Vagina (tissue), 2 donors: ENCODE measurements at regions not wholly inside any gene's neighbourhood (a gene's known extent, or its start where the extent isn't known, plus 50 kb on each side); places are given as distances from the start of the nearest gene placed in this dataset.
"Not testable (repeated sequence)": the region's sequence is repeated elsewhere in the genome, so short reads cannot be mapped to it uniquely, and the experiment has no call there.

ENCODE experiments used
- DNase-seq, 2 donors: peaks; one replicate each; pipeline ENCODE4 v3.0.0-alpha.2; 2017; ENCODE audit errors: extremely low spot score in 2 of 2
- H3K27ac ChIP-seq: fragments of 200-600 bp; sonication (generic); one replicate; pipeline ENCODE4 v1.5.1; 2019
- H3K27me3 ChIP-seq: fragments of 200-600 bp; sonication (generic); one replicate; pipeline ENCODE4 v1.5.1; 2019
- H3K36me3 ChIP-seq, 2 donors: fragments of 200-600 bp; sonication (generic); one replicate each; pipeline ENCODE4 v1.5.1; 2017 to 2019
- H3K4me1 ChIP-seq: fragments of 200-600 bp; sonication (generic); one replicate; pipeline ENCODE4 v1.5.1; 2019
- H3K4me3 ChIP-seq, 2 donors: fragments of 200-600 bp; sonication (generic); 1 replicate in 1 of 2; 2 replicates in 1 of 2; pipeline ENCODE4 v1.5.1; 2016 to 2019
- H3K9me3 ChIP-seq: fragments of 200-600 bp; sonication (generic); one replicate; pipeline ENCODE4 v1.5.1; 2019
- POLR2A ChIP-seq, 2 donors: fragments of 450-650 bp; IDR thresholded peaks; one replicate each; pipeline ENCODE4 v1.6.1; 2017; ENCODE audit warnings: antibody characterized with exemption in 2 of 2, mild to moderate bottlenecking in 2 of 2, moderate library complexity in 2 of 2
- POLR2AphosphoS5 ChIP-seq, 2 donors: sonication (generic); formaldehyde crosslinking; IDR thresholded peaks; one replicate each; pipeline ENCODE4 v1.9.0; 2017; ENCODE audit warnings: antibody characterized with exemption in 2 of 2, mild to moderate bottlenecking in 2 of 2, low read depth in 1 of 2; ENCODE audit not compliant: insufficient read depth in 1 of 2
- intact Hi-C: fragments of 100-400 bp; cut with DNase I; formaldehyde crosslinking; loops from one replicate; pipeline ENCODE4 v1.15.1; 2023
- TF ChIP-seq, protein P1 (sequence below), 3 experiments: fragments of 450-650 bp in 2 of 3; fragments of 200-600 bp in 1 of 3; sonication (generic) in 1 of 3; IDR thresholded peaks; one replicate each; pipeline ENCODE4 v1.5.1; 2017 to 2019; ENCODE audit warnings: antibody characterized with exemption in 3 of 3, mild to moderate bottlenecking in 2 of 3, moderate library complexity in 2 of 3

DNA sequence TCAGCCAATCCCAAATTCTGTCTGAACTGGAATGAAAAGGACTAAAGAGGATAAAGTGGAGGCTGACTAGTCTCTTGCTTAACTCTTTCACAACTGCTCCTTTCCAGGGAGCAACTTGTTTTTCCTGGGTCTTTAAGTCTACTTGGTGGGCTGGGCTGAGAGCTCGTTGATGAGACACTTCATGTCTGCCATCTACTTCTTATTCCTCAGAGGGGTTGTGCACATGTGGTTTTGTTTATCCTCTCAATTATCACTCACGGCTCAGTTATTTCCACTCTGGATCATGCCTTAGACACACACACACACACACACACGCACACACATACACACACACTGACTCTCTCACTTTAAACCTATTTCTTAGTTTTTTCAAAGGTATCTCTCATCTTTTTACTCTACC is 298.6 kb upstream of the MTPN start:
- Histone ChIP-seq H3K4me3 (no peak overlapping the region), H3K27me3 (no peaks in the 10 kb centered on the region)
- no peak for TF ChIP-seq POLR2AphosphoS5 (IDR thresholded peaks at IDR 0.05; ENCODE audit: insufficient read depth in 1 of 2, low read depth in 1 of 2)
- TF ChIP-seq, protein P1, sequence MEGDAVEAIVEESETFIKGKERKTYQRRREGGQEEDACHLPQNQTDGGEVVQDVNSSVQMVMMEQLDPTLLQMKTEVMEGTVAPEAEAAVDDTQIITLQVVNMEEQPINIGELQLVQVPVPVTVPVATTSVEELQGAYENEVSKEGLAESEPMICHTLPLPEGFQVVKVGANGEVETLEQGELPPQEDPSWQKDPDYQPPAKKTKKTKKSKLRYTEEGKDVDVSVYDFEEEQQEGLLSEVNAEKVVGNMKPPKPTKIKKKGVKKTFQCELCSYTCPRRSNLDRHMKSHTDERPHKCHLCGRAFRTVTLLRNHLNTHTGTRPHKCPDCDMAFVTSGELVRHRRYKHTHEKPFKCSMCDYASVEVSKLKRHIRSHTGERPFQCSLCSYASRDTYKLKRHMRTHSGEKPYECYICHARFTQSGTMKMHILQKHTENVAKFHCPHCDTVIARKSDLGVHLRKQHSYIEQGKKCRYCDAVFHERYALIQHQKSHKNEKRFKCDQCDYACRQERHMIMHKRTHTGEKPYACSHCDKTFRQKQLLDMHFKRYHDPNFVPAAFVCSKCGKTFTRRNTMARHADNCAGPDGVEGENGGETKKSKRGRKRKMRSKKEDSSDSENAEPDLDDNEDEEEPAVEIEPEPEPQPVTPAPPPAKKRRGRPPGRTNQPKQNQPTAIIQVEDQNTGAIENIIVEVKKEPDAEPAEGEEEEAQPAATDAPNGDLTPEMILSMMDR (IDR thresholded peaks at IDR 0.05): no peak
- TF ChIP-seq POLR2A (IDR thresholded peaks at IDR 0.05): no peak

DNA sequence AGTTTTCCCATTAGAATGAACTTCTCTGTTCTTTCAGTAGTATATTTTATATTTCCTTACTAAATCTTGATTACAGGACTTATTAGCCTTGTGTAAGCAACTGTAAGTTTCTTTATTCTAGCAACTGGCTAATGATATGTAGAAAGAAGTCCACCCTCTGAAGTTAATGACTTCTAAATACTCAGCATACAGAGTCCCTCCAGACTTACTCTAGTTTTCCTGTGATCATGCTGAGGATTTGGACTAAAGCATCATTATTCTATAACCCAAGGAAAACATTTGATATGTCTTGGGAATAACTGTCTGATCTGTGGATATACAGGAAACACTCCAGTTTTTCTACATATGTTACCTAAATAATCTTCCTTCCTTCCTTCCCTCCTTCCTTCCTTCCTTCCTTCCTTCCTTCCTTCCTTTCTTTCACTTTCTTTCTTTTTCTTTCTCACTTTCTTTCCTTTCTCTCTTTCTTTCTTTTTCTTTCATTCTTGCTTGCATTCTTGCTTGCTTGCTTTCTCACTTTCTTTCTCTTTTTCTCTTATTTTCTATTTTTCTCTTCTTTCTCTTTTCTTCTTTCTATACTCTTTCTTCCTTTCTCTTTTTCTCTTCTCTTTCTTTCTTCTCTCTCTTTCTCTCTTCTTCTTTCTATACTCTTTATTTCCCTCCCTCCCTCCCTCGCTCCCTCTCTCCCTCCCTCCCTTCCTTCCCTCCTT is 297.6 kb upstream of the MTPN start:
- Histone ChIP-seq H3K4me1 (no peaks in the 10 kb centered on the region), H3K27ac (no peak overlapping the region), H3K27me3 (no peaks in the 10 kb centered on the region), H3K4me3 (no peak overlapping the region), H3K9me3 (no peaks in the 10 kb centered on the region), H3K36me3 (no peaks in the 10 kb centered on the region)
- DNase-seq: no peak
- intact Hi-C loops: no loop called here
- TF ChIP-seq, protein P1 (IDR thresholded peaks at IDR 0.05): no peak
- TF ChIP-seq POLR2AphosphoS5 (IDR thresholded peaks at IDR 0.05; ENCODE audit: insufficient read depth in 1 of 2, low read depth in 1 of 2): no peak
- no peak for TF ChIP-seq POLR2A (IDR thresholded peaks at IDR 0.05)

More for the DNA sequence above, 298.6 kb upstream of the MTPN start:
- Histone ChIP-seq H3K27ac (no peak overlapping the region), H3K36me3 (no peaks in the 10 kb centered on the region), H3K4me1 (no peaks in the 10 kb centered on the region), H3K9me3 (no peaks in the 10 kb centered on the region)
- intact Hi-C loops: no loop called here
- no peak for DNase-seq

DNA sequence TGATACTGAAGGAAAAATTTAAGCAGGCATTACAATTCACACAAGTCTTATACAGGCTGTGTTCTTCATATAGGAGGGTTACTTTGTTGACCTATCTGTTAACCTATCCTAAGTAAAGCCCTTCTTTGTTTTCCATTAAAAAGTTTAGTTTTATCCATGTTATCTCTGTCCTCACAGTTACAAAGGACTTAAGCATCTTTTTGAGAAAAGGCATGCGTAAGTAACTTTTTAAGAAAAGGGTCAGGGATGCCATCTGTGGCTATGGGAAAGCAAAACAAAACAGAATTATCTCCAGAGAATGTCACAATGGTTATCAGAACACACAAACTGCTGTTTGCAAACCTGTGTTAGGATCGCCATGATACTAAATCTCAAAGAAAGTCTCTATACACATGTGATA is 295.8 kb upstream of the MTPN start:
- no peaks in the 10 kb centered on the region for H3K4me1 ChIP-seq
- intact Hi-C loops: no loop called here

DNA sequence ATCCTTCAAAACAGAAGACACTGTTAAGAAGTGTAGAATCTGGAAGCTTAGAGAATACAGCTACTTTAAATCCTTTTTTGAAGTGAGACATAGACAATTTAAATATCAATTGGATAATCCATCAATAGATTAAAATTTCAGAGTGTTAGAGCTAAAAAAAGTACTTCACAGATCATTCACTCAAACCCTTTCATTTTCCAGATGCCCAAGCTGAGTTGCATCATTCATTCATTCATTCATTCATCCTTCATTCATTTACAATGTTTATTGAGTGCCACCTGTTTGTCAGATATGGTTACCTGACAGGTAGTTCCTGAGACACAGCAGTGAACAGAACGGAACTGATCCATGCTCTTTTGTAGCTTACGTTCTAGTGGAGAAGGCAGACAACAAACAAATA is 290.7 kb upstream of the MTPN start:
- no peak for TF ChIP-seq POLR2AphosphoS5 (IDR thresholded peaks at IDR 0.05; ENCODE audit: insufficient read depth in 1 of 2, low read depth in 1 of 2)
- TF ChIP-seq, protein P1 (IDR thresholded peaks at IDR 0.05): no peak
- TF ChIP-seq POLR2A (IDR thresholded peaks at IDR 0.05): no peak
- no peak overlapping the region for H3K27ac ChIP-seq
- H3K4me3 ChIP-seq: no peak overlapping the region
- no peaks in the 10 kb centered on the region for H3K4me1 ChIP-seq
- no peaks in the 10 kb centered on the region for H3K27me3 ChIP-seq
- DNase-seq: no peak
- intact Hi-C loops: no loop called here
- H3K9me3 ChIP-seq: no peaks in the 10 kb centered on the region
- no peaks in the 10 kb centered on the region for H3K36me3 ChIP-seq

More for the DNA sequence above, 295.8 kb upstream of the MTPN start:
- Histone ChIP-seq H3K4me3 (no peak overlapping the region), H3K27ac (no peak overlapping the region), H3K36me3 (no peaks in the 10 kb centered on the region), H3K27me3 (no peaks in the 10 kb centered on the region), H3K9me3 (no peaks in the 10 kb centered on the region)
- TF ChIP-seq POLR2AphosphoS5 (IDR thresholded peaks at IDR 0.05; ENCODE audit: insufficient read depth in 1 of 2, low read depth in 1 of 2): no peak
- TF ChIP-seq, protein P1 (IDR thresholded peaks at IDR 0.05): no peak
- no peak for DNase-seq

DNA sequence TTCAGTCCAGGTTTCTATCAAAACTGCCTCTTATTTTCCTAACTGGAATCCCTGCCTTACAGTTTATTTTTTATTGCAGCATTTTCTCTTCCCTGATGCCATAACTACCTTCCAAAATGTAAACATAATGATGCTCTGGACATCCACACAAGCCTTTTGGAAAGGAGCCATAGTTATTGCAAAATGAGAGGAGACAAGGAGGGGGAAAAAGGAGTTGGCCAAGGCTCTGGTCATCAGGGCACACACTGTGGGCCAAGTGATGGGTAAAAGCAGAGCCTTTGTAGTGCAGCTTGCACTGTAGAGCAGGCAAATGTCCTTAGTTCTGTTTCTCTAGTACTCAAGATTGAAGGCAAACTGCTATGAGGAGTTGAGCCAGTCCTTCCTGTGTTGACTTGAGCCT is 289.3 kb upstream of the MTPN start:
- Histone ChIP-seq H3K27me3 (no peaks in the 10 kb centered on the region), H3K4me3 (no peak overlapping the region), H3K4me1 (no peaks in the 10 kb centered on the region), H3K36me3 (no peaks in the 10 kb centered on the region), H3K9me3 (no peaks in the 10 kb centered on the region), H3K27ac (no peak overlapping the region)
- TF ChIP-seq POLR2AphosphoS5 (IDR thresholded peaks at IDR 0.05; ENCODE audit: insufficient read depth in 1 of 2, low read depth in 1 of 2): no peak
- no peak for TF ChIP-seq POLR2A (IDR thresholded peaks at IDR 0.05)
- intact Hi-C loops: no loop called here
- no peak for DNase-seq

DNA sequence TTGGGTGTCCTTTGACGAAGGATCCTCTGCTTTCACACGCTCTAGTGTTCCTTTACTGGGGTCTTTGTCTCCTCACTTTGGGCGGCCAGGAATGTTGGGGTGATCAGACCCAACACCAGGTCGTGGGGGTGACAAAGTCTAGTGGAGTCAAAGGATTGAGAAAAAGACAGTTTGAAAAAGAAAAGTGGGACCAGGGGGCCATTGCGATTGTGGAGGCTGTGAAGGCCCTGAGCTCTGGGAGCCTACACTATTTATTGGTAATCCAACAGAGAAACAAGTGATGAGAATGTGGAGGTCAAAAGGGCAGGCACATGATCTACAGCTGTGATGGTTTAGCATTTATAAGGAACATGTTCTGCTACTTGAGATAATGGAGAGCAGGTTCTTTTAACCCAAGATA is 287.1 kb upstream of the MTPN start:
- H3K27ac ChIP-seq, H3K9me3 ChIP-seq, intact Hi-C loops, H3K4me1 ChIP-seq, H3K4me3 ChIP-seq, DNase-seq, H3K36me3 ChIP-seq, H3K27me3 ChIP-seq: not testable (repeated sequence)

DNA sequence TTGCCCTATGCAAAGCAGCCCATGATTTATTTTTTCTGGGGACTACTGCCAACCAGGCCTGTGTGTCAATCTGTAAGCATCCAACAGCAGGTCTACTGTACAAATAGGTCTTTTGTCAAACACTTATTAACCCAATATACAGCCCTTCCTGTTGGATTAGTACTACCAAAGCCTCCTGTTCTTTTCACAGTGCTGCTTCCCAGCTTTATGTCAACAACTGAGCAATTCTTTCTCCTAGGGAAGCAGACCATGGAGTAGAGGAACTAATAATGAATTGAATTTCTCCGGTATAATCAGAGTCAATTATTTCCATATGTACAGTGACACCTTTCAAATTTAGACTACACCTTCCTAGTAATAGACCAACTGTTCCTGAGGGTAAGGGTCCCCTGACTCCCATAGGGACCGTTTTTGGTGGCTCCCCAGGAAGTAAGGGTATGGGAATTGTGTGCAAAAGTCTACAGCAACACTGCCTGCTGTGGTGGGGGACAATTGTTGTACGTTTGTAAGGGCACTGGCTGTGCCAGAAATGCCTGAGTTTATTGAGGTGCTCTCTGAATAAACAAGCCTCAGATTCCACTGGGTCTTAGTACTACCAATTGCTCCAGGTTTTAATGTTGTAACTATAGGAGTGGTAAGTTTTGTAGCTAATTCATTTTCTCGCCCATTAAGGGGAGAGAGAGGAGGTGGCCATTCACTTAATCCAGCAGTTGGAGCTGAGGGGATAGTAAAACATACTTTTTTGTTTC is 286.1 kb upstream of the MTPN start:
- H3K4me3 ChIP-seq, DNase-seq, H3K36me3 ChIP-seq, intact Hi-C loops, H3K27me3 ChIP-seq, H3K4me1 ChIP-seq, H3K27ac ChIP-seq, H3K9me3 ChIP-seq: not testable (repeated sequence)

DNA sequence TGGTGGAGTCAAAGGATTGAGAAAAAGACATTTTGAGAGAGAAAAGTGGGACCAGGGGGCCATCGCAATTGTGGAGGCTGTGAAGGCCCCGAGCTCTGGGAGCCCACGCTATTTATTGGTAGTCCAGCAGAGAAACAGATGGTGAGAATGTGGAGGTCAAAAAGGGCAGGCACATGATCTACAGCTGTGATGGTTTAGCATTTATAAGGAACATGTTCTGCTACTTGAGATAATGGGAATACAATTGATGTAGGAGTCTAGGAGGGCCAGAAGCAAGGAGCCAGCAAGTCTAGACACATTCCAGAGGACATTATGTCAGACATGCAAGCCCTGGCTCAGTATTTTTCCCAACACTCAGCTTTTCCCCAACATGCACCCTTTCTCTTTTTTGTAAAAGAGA is 283.4 kb upstream of the MTPN start:
- H3K27ac ChIP-seq, DNase-seq, H3K27me3 ChIP-seq, H3K36me3 ChIP-seq, H3K4me1 ChIP-seq, intact Hi-C loops, H3K9me3 ChIP-seq, H3K4me3 ChIP-seq: not testable (repeated sequence)
